ENCODE measurements at regions not wholly inside any gene's neighbourhood (a gene's known extent, or its start where the extent isn't known, plus 50 kb on each side); places are given as distances from the start of the nearest gene placed in this dataset.
"Not testable (repeated sequence)": the region's sequence is repeated elsewhere in the genome, so short reads cannot be mapped to it uniquely, and the experiment has no call there.

- DNase-seq, result no peak
Observed at GRCh38 chr11:24122291-24122690, 374.6 kb upstream of the LUZP2 start.

- no peak for DNase-seq
Observed at GRCh38 chr11:24124876-24125275, 372.0 kb upstream of the LUZP2 start.

- DNase-seq, result no peak
Observed at GRCh38 chr11:24131698-24132097, 365.2 kb upstream of the LUZP2 start.

- DNase-seq, result no peak
Observed at GRCh38 chr11:24132471-24132870, 364.4 kb upstream of the LUZP2 start.

- no peak for DNase-seq
Observed at GRCh38 chr11:24134879-24135589, 361.8 kb upstream of the LUZP2 start.

GRCh38 chr11:24142062-24142461, 354.8 kb upstream of the LUZP2 start:
- no peak for DNase-seq

- no peak for DNase-seq
Observed at GRCh38 chr11:24145411-24145810, 351.4 kb upstream of the LUZP2 start.

GRCh38 chr11:24153337-24153736, 343.5 kb upstream of the LUZP2 start:
- no peak for DNase-seq

- DNase-seq, result no peak
Observed at GRCh38 chr11:24155792-24156191, 341.1 kb upstream of the LUZP2 start.

- DNase-seq, result no peak
Observed at GRCh38 chr11:24157316-24157715, 339.5 kb upstream of the LUZP2 start.

- DNase-seq, result no peak
Observed at GRCh38 chr11:24161587-24161986, 335.3 kb upstream of the LUZP2 start.

- no peak for DNase-seq
Observed at GRCh38 chr11:24163146-24163545, 333.7 kb upstream of the LUZP2 start.

GRCh38 chr11:24163841-24164240, 333.0 kb upstream of the LUZP2 start:
- DNase-seq, result no peak

GRCh38 chr11:24171869-24172268, 325.0 kb upstream of the LUZP2 start:
- no peak for DNase-seq

GRCh38 chr11:24181395-24182047, 315.3 kb upstream of the LUZP2 start:
- no peak for DNase-seq

- not testable (repeated sequence) for DNase-seq
Observed at GRCh38 chr11:24185535-24185934, 311.3 kb upstream of the LUZP2 start.

- DNase-seq, result no peak
Observed at GRCh38 chr11:24196733-24197132, 300.1 kb upstream of the LUZP2 start.

GRCh38 chr11:24198481-24198880, 298.4 kb upstream of the LUZP2 start:
- DNase-seq, result no peak

- no peak for DNase-seq
Observed at GRCh38 chr11:24199461-24199860, 297.4 kb upstream of the LUZP2 start.

GRCh38 chr11:24206030-24206429, 290.8 kb upstream of the LUZP2 start:
- no peak for DNase-seq

- no peak for DNase-seq
Observed at GRCh38 chr11:24206511-24206910, 290.3 kb upstream of the LUZP2 start.

GRCh38 chr11:24216488-24216887, 280.4 kb upstream of the LUZP2 start:
- DNase-seq, result no peak

- not testable (repeated sequence) for DNase-seq
Observed at GRCh38 chr11:24217319-24217718, 279.5 kb upstream of the LUZP2 start.

- DNase-seq, result no peak
Observed at GRCh38 chr11:24225501-24225900, 271.4 kb upstream of the LUZP2 start.

GRCh38 chr11:24226606-24227005, 270.2 kb upstream of the LUZP2 start:
- DNase-seq, result no peak

All from activated CD4-positive, alpha-beta T cell treated with anti-CD3 and anti-CD28 coated beads, Interleukin-2, Interleukin-6, amounts not matched to agents 100 ng/mL and 50 ng/mL, durations not matched to agents 16 hours and 8 hours (primary cell).